HG02610 (cell line): ENCODE measurements at regions not wholly inside any gene's neighbourhood (a gene's known extent, or its start where the extent isn't known, plus 50 kb on each side); places are given as distances from the start of the nearest gene placed in this dataset.

Source experiments
- ATAC-seq: cut with Tn5 transposase; IDR thresholded peaks from one replicate; pipeline ENCODE4 v1.9.1; 2021; ENCODE audit warnings: mild to moderate bottlenecking, moderate library complexity; ENCODE audit not compliant: unreplicated experiment

GRCh38 chr1:76763738-76764137 lies 103.5 kb upstream of the ST6GALNAC5 start:
- no peak for ATAC-seq

DNA sequence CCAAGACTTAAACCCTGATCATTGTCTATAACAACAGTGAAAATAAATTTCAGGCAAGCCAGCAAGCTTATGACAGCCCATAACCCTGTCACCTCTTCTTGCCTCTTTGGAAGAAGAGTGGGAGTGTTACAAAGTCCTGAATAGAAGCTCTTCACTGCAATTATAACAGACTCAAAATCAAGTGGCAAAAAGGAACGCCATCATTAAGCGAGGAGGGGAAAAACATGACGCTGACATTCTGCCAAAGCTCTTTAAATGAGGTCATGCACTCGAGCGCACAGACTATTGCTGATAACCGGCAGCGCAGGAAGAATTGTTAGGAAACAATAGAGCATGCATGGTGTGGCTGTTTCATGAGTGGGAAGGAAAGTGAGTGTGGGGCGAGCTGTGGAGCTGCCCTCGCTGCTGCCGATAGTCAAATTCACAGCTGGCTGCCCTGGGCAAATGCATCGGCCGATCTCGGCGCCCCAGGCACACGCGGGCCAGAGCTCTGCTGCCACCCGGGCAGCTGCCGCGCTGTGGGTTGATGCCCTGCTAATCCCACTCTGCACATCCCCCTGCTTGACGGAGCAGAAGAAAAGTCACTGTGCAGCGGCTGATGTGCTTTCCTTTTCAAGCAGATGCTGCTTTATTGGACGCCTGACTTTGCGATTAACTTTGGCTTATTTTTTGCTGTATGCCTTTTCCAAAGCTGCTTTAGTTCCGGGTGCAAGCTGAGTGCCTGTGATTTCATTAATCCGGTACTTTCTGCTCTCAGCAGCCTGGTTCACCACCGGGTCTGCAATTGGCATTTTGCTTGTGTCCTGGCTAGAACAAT lies 102.4 kb upstream of the ST6GALNAC5 start:
- ATAC-seq: no peak

GRCh38 chr1:76766381-76766780 lies 100.9 kb upstream of the ST6GALNAC5 start:
- ATAC-seq: no peak

DNA sequence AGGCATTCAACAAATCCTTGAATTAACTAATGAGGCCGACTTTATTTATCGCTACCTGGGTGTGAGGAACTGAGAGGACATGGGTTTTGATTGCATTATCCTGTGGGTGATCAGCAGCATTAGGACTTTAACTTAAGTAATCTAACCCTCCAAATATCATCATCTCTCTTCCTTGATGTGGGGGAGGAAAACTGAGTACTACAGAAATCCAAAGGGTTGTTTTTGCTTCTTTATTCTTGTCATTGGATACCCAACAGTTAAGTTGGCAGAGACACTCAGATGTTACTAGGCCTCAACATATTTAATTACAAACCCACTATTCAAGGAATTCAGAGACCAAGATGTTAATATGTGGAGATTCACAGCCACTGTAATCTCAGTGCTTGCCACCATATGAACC lies 97.4 kb upstream of the ST6GALNAC5 start:
- no peak for ATAC-seq

DNA sequence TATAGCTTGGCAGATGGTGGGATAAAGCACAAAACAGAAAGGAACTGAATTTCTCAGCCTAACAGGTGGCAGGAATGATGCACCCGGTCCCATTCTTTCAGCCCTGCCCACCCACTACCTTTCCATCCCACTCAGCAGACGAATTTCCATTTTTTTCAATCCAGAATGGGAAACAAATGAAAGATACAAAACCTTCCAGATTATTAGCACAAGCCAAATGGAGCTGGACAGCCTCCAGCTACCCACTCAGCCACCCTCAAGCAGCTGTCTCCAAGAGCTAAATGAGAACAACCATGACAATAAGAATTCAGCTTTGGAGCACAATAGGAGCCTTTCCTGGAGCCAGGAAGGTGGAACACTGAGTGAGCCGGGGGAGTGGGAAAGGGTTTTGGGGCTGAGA lies 96.3 kb upstream of the ST6GALNAC5 start:
- ATAC-seq: no peak

- ATAC-seq: no peak
These were observed 85.8 kb upstream of the ST6GALNAC5 start for GRCh38 chr1:76781447-76781846.

DNA sequence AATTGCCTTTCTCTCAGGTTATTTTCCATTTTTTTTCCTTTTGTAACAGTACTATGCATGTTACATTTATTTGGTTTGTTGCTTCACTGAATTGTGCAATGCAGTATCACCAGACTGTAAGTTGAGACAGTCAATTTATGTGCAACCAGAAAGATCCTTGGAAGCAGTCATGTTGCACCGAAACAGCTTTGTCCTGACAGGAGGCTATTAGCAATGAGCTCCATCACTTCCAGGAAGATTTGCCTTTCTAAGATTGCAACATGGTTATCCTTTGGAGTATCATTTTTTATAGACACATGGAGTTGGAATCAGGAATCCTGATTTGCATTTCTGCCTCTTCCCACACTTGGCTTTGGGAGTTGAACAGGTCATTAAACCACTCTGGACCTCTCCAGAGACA lies 84.5 kb upstream of the ST6GALNAC5 start:
- no peak for ATAC-seq

DNA sequence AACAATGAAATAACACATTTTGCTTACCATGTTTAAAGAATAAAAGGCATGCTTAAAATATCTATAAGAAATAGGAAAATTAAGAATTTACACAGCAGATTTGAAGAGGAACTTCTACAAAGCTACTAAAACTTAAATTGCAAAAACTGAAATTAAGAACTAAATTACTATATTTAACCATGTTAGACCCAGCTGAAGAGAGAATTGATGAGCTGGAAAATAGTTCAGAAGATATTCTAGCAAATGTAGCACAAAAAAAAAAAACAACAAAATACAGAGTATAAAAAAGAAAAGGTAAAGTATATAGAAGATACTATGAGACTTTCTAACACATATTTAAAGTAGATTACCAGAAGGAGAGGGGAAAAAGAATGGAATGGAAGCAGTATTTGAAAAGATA lies 82.8 kb upstream of the ST6GALNAC5 start:
- no peak for ATAC-seq

- ATAC-seq: no peak
These were observed 81.1 kb upstream of the ST6GALNAC5 start for GRCh38 chr1:76786222-76786621.

GRCh38 chr1:76793594-76793993 lies 73.7 kb upstream of the ST6GALNAC5 start:
- ATAC-seq: no peak

- ATAC-seq: no peak
These were observed 67.6 kb upstream of the ST6GALNAC5 start for GRCh38 chr1:76799700-76800099.

DNA sequence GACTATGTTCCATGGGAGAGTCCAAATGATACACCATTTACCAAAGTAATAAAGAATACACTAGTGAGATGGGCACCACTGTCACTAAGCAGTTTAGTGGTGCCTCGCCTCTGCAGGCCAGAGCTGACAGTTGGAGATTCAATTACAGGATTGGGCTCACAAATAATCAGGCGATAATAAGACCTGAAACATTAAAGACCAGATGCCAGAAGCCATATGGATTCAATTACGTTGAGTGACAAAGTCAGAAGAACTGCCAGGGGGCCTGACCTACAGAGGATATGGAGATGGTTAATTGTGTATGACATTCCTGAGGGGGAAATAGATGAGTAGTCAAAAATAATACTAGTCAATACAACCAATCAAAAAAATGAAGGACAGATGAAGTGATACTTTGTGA lies 65.2 kb upstream of the ST6GALNAC5 start:
- ATAC-seq: no peak

GRCh38 chr1:76807543-76808260 lies 59.6 kb upstream of the ST6GALNAC5 start:
- ATAC-seq: no peak
